ENCODE measurements at regions not wholly inside any gene's neighbourhood (a gene's known extent, or its start where the extent isn't known, plus 50 kb on each side); places are given as distances from the start of the nearest gene placed in this dataset.
A peak's percentile ranks its signal among the peaks of the same experiment; 100 is the strongest.
"Not testable (repeated sequence)": the region's sequence is repeated elsewhere in the genome, so short reads cannot be mapped to it uniquely, and the experiment has no call there.

DNA sequence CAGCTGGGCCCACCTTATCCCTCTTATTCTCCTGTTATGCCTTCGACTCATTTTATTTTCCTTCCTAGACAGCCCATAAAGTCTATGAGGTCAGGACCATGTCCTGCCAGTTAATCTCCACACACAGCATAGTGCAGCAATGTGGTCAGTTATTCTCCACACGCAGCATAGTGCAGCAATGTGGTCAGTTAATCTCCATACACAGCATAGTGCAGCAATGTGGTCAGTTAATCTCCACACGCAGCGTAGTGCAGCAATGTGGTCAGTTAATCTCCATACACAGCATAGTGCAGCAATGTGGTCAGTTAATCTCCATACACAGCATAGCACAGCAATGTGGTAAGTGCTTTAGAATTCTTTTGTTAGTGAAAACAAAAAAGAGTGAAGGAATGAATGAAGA, 77.8 kb downstream of the TEX36 start:
- DNase-seq (ENCODE audit: low read depth), result peak; percentile 86

DNA sequence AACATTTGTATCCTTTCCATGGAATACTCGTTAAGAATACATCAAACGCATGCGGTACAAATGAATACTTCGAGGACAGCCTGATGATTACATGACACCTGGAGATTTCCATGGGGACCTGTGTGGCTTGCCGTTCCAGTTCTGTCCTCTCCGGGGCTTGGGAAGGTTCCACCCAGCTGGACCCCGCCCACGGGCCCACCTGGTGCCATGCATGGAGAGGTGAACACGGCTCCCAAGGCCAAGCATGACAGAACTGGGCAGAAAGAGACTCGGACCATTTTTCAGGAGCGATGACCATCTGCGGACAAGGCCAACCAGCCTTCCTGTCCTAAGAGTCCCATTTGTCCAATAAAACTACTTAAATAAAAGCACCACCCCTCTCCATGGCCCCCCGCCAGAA, 80.1 kb downstream of the TEX36 start:
- DNase-seq (ENCODE audit: low read depth), result no peak

DNA sequence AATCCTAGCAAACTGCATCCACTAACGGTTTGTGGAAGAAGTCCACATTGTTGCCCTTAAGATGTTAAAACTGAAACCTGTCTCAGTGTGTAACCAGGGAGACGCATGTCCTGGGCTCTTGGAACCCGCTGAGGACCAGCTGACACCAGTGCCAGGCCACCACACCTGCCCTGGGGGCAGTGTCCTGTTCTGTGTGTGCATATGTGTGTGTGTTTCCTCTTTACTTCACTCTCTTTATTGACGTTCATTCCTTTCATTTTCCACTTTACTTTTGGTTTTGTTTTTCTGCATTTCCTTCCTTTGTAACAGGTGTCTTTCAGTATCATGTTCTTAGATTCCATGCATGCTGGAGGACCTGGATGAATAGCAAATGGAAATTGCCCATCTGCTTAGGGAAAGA, 83.8 kb downstream of the TEX36 start:
- DNase-seq (ENCODE audit: low read depth), result no peak

DNA sequence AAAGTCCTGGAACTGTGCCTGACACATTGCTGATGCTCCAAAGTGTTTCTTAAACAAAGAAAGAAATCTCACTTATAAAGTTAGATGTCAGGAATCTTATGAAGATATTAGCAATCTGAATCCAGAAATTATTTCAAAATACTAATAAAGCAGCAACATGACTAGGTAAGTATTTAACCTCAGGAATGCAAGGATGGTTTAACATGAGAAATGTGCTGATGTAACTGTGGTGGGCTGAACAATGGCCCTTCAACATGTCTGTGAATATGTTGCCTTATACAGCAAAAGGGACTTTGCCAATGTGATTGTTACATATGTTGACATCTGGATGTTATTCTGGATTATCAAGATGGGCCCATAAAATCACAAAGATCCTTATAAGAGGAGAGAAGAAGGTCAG, 87.1 kb downstream of the TEX36 start:
- no peak for DNase-seq (ENCODE audit: low read depth)

GRCh38 chr10:125593644-125594043, 89.3 kb downstream of the TEX36 start:
- DNase-seq (ENCODE audit: low read depth), result no peak

- no peak for DNase-seq (ENCODE audit: low read depth)
Observed at GRCh38 chr10:125592897-125593296, 90.1 kb downstream of the TEX36 start.

DNA sequence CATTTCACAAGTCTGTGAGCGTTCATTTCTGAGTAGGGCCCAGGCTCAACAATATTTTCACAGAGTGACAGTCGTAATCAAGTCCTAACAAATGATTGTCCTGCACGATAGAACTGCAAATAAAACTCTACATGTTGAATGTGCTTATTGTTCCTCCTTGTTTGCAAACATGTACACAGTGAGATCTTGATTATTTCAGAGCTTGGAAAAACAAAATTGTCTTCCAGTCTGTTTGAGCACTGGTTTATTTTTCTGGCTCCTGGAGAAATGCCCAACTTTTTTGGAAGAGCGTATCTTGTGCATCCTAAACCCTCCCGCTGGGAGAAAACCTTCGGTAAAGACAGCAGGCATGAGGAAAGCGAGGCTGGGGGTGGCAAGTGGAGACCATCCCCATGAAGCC, 91.1 kb downstream of the TEX36 start:
- DNase-seq (ENCODE audit: low read depth), result no peak

DNA sequence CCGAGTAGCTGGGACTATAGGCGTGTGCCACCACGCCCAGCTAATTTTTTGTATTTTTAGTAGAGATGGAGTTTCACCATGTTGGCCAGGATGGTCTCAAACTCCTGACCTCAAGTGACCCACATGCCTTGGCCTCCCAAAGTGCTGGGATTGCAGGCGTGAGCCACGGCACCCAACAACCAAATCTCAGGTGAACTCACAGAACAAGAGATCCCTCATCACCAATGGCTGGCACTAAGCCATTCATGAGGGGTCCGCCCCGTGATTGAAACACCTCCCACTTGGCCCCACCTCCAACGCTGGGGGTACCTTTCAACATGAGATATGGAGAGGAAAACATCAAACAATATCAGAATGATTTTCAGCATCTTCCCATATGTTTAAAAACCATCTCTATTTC, 94.2 kb downstream of the TEX36 start:
- DNase-seq (ENCODE audit: low read depth), result not testable (repeated sequence)

DNA sequence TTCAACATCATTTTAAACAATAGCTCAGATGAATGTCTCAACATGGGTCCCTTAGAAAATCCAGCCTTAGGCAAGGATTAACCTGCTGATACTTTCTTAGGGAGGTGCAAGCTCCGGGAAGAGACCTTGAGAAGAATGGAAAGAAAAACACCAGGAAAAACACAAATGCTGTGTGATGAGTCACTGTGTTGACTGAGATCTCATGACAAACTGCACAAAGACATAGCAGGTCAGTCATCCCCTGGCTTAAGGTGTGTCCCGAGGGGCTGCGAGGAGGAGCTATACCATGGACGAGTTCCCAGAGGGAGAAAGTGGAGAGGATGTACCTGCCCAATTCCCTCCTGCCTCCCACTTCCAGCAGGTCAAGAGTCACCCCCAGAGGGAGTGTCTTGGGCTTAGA, 98.0 kb downstream of the TEX36 start:
- DNase-seq (ENCODE audit: low read depth), result no peak

DNA sequence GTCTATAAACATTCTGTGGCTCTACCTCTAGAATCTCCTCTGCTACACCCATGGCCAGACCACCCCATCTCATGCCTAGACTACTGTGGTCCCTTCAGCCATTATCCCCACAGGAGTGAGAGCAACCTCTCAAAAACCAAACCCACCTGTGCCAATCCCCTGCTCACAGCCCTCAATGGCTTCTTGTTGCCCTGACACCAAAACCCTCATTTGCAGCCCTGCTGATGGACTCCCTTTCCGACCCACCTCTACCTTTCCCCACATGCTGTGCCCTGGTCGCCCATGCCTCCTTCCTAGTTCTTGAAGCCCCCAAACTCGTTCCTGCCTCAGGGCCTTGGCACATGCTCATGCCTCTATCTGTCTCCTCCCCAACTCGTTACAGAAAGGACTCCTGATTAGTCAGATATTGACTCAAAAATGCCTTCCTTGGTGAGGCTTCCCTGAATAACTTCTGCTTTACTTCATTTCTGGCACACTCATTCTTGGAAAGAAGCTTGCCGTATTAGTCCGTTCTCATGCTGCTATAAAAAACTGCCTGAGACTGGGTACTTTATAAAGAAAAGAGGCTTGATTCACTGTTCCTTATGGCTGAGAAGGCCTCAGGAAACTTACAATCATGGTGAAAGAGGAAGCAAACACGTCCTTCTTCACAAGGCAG, 104.2 kb downstream of the TEX36 start:
- no peak for DNase-seq (ENCODE audit: low read depth)

GRCh38 chr10:125575843-125576242, 107.1 kb downstream of the TEX36 start:
- DNase-seq (ENCODE audit: low read depth), result no peak

- no peak for DNase-seq (ENCODE audit: low read depth)
Observed at GRCh38 chr10:125568156-125568555, 114.8 kb downstream of the TEX36 start.

GRCh38 chr10:125567529-125567928, 115.4 kb downstream of the TEX36 start:
- DNase-seq (ENCODE audit: low read depth), result no peak

GRCh38 chr10:125565046-125565445, 117.9 kb downstream of the TEX36 start:
- no peak for DNase-seq (ENCODE audit: low read depth)

- no peak for DNase-seq (ENCODE audit: low read depth)
Observed at GRCh38 chr10:125564570-125564969, 118.4 kb downstream of the TEX36 start.

DNA sequence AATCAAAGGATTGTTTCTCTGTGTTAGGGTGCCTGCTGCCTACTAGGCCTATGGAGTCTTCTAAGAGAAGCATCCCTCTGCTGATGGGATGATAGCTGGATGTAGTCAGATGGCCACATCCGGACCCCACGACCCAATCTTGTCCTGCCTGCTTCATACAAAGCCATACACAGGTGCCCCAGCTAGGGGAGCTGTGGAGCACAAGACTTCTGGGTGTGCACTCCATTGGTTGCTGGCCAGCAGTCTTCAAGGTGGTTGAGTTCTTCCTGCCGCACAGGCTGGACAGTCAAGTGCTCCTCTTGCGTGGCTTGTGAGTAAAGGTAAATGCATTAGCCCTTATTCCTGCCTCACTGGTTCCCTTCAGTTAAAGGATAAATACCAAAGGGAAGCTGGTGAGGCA, 120.2 kb downstream of the TEX36 start:
- DNase-seq (ENCODE audit: low read depth), result no peak

DNA sequence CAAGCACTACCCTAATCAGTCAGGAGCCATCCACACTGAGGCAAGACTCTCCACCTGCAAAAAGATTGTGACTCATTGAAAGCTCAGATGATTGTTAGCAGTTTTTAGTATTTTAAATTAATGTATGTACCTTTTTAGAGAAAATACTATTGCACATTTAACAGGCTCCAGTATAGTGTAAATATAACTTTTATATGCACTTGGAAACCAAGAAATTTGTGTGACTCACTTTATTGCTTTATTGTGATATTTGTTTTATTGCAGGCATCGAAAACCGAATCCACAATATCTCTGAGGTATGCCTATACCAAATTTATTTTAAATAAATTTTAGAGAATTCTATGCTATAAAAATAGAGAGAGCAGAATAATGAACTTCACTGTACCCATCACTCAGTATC, 122.0 kb downstream of the TEX36 start:
- DNase-seq (ENCODE audit: low read depth), result no peak

GRCh38 chr10:125559210-125559609, 123.8 kb downstream of the TEX36 start:
- no peak for DNase-seq (ENCODE audit: low read depth)

GRCh38 chr10:125557801-125558505, 125.0 kb downstream of the TEX36 start:
- DNase-seq (ENCODE audit: low read depth), result no peak

GRCh38 chr10:125557311-125557710, 125.7 kb downstream of the TEX36 start:
- DNase-seq (ENCODE audit: low read depth), result no peak

DNA sequence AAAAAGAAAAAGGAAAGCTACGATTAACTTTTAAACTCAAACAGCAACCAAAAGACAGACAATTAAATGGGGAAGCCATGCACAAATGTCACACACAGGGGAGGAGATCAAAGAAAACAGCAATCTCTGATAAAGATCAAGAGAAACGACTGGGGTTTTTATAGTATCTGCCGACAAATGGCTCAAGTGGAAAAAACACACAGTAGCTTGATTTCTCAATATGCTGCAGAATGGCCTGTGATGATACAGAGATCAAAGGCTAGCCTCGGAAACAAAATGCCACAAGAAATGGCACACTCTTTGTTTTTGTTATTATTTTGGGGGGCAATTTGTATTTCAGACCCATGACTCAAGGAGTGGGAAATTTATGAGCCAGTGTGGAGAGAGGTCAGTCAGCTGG, 126.1 kb downstream of the TEX36 start:
- no peak for DNase-seq (ENCODE audit: low read depth)

DNA sequence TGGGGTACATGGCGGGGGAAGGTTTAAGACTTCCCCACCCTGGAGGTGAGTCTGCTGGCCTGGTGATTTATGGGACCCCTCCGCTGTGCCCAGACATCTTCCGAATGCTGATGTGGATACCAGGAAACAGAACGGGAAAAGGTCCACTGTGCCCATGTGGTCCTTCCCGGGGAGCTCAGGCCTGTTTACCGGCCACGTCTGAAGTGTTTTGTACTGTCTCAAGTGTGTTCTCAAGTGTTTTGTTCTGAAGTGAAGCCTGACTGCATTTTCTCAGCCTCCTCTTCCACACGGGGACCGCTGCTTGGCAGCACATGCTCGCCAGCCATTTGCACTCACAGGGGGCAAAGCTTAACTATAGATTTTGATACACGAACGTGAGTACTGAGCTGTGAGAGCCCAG, 127.2 kb downstream of the TEX36 start:
- no peak for DNase-seq (ENCODE audit: low read depth)

DNA sequence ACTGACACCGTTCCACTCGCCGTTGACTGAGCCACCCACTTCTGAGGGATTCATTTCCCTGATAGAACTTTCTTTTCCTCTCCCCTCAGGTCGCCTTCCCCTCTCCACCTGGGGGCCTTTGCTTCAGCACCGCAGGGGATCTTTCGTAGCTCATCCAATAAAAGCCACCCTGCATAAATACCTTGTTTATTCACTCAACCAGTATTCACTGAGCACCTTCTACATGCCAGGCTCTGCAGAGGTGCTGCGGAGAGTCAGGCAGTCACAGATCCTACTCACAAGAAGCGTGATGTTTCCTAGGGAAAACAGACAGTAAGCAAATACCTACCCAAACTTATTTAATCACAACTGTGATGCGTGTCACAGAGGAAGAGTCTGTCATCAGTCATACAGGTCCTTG, 127.7 kb downstream of the TEX36 start:
- no peak for DNase-seq (ENCODE audit: low read depth)

- no peak for DNase-seq (ENCODE audit: low read depth)
Observed at GRCh38 chr10:125554753-125555152, 128.2 kb downstream of the TEX36 start.
